H1 (cell line): ENCODE measurements at regions not wholly inside any gene's neighbourhood (a gene's known extent, or its start where the extent isn't known, plus 50 kb on each side); places are given as distances from the start of the nearest gene placed in this dataset.

Source experiments
- CTCF ChIA-PET: fragments of 300-600 bp; sonication (Branson Sonifier 250); formaldehyde crosslinking; loops from one replicate; lab custom pipeline; 2021; ENCODE audit not compliant: partially characterized antibody; lab: Charles Lee
- POLR2A ChIA-PET: fragments of 300-600 bp; sonication (Branson Sonifier 250); formaldehyde crosslinking; loops from one replicate; lab custom pipeline; 2021; ENCODE audit warnings: inconsistent platforms; ENCODE audit not compliant: partially characterized antibody; lab: Charles Lee
- DNase-seq, 2 experiments: peaks; one replicate each; pipeline versions ENCODE4 v3.0.0 to v3.0.0-alpha.2; 2010 to 2022; ENCODE audit warnings: low spot score in 2 of 2, low read depth in 1 of 2, mixed read lengths in 1 of 2
- FAIRE-seq: peaks from 2 replicates; lab custom pipeline; 2011; peaks lifted over from hg19 to GRCh38; lab: Jason Lieb, UNC
- H2AFZ ChIP-seq: 2 replicates; pipeline ENCODE4 v1.8.1; 2012; ENCODE audit warnings: low read length, inconsistent platforms
- H2AK5ac ChIP-seq: 2 replicates; pipeline ENCODE4 v1.6.1; 2013; ENCODE audit warnings: low read depth, low read length
- H2BK120ac ChIP-seq: replicated peaks from 2 replicates; pipeline ENCODE3; 2013; ENCODE audit warnings: low read depth, low read length, inconsistent platforms
- H2BK12ac ChIP-seq: 2 replicates; pipeline ENCODE4 v1.6.1; 2013; ENCODE audit warnings: low read depth, low read length
- H2BK15ac ChIP-seq: 2 replicates; pipeline ENCODE4 v1.6.1; 2013; ENCODE audit warnings: low read length
- H2BK20ac ChIP-seq: 2 replicates; pipeline ENCODE4 v1.6.1; 2013; ENCODE audit warnings: low read length
- H2BK5ac ChIP-seq: 2 replicates; pipeline ENCODE4 v1.6.1; 2013; ENCODE audit warnings: low read depth, low read length
- H3K14ac ChIP-seq: 2 replicates; pipeline ENCODE4 v1.6.1; 2013; ENCODE audit warnings: inconsistent platforms; ENCODE audit not compliant: insufficient read length
- H3K18ac ChIP-seq: 2 replicates; pipeline ENCODE4 v1.6.1; 2013; ENCODE audit warnings: low read length; ENCODE audit errors: extremely low read depth
- H3K23ac ChIP-seq: 2 replicates; pipeline ENCODE4 v1.6.1; 2013; ENCODE audit warnings: inconsistent platforms; ENCODE audit not compliant: insufficient read length
- H3K23me2 ChIP-seq: 2 replicates; pipeline ENCODE4 v1.6.1; 2013; ENCODE audit warnings: low read depth, low read length
- H3K27ac ChIP-seq: 2 replicates; pipeline ENCODE4 v1.6.1; 2011; ENCODE audit warnings: low read depth, low read length, inconsistent platforms
- H3K27me3 ChIP-seq, 4 experiments: replicated peaks in 1 of 4; 1 replicate in 1 of 4; 2 replicates in 3 of 4; pipeline versions ENCODE4 v1.6.1 to v1.8.1; 2011 to 2013; ENCODE audit warnings: low read length in 3 of 4, mild to moderate bottlenecking in 3 of 4, inconsistent platforms in 2 of 4, mixed read lengths in 2 of 4, moderate library complexity in 1 of 4; ENCODE audit not compliant: control insufficient read depth in 3 of 4, insufficient read depth in 3 of 4; ENCODE audit errors: extremely low read depth in 1 of 4
- H3K36me3 ChIP-seq, 4 experiments: 2 replicates each; pipeline versions ENCODE4 v1.6.1 to v1.8.1; 2011 to 2013; ENCODE audit warnings: mild to moderate bottlenecking in 4 of 4, low read length in 3 of 4, moderate library complexity in 2 of 4, control low read depth in 1 of 4, inconsistent platforms in 1 of 4; ENCODE audit not compliant: insufficient read depth in 4 of 4, control insufficient read depth in 2 of 4
- H3K4ac ChIP-seq: replicated peaks from 2 replicates; pipeline ENCODE3; 2013; ENCODE audit warnings: low read length, low read depth, mixed read lengths, inconsistent platforms; ENCODE audit not compliant: insufficient read length
- H3K4me1 ChIP-seq, 4 experiments: replicated peaks in 1 of 4; 1 replicate in 1 of 4; 2 replicates in 3 of 4; pipeline versions ENCODE4 v1.6.1 to v1.8.1; 2011 to 2013; ENCODE audit warnings: low read length in 3 of 4, inconsistent platforms in 2 of 4, mixed read lengths in 1 of 4; ENCODE audit not compliant: insufficient read depth in 4 of 4, control insufficient read depth in 3 of 4
- H3K4me2 ChIP-seq, 2 experiments: 2 replicates each; pipeline versions ENCODE4 v1.6.1 to v1.8.1; 2011 to 2013; ENCODE audit warnings: low read depth in 2 of 2, low read length in 2 of 2, control low read depth in 1 of 2, inconsistent platforms in 1 of 2, mild to moderate bottlenecking in 1 of 2; ENCODE audit not compliant: insufficient read depth in 1 of 2
- H3K4me3 ChIP-seq, 4 experiments: fragments of 200-600, 300-600 bp in 1 of 4; sonication (generic), shearing (Covaris generic), sonication (Bioruptor Twin) in 1 of 4; 2 replicates each; pipeline versions ENCODE4 v1.5.1 to v1.8.1; 2011 to 2016; ENCODE audit warnings: low read length in 4 of 4, low read depth in 3 of 4, control low read depth in 2 of 4, inconsistent platforms in 2 of 4, mild to moderate bottlenecking in 2 of 4, mixed read lengths in 1 of 4, moderate library complexity in 1 of 4; ENCODE audit not compliant: insufficient read depth in 2 of 4; ENCODE audit errors: extremely low read depth in 1 of 4
- H3K56ac ChIP-seq: replicated peaks from 2 replicates; pipeline ENCODE3; 2013; ENCODE audit warnings: low read depth, mild to moderate bottlenecking, mixed read lengths, low read length, inconsistent platforms; ENCODE audit not compliant: insufficient read length
- H3K79me1 ChIP-seq: 2 replicates; pipeline ENCODE4 v1.6.1; 2013; ENCODE audit warnings: low read depth, low read length, control low read depth
- H3K79me2 ChIP-seq, 2 experiments: 2 replicates each; pipeline versions ENCODE4 v1.6.1 to v1.8.1; 2012 to 2013; ENCODE audit warnings: low read length in 2 of 2, mild to moderate bottlenecking in 2 of 2, inconsistent platforms in 1 of 2; ENCODE audit not compliant: insufficient read depth in 2 of 2, control insufficient read depth in 1 of 2
- H3K9ac ChIP-seq, 4 experiments: replicated peaks in 1 of 4; 1 replicate in 1 of 4; 2 replicates in 3 of 4; pipeline versions ENCODE4 v1.6.1 to v1.8.1; 2011 to 2013; ENCODE audit warnings: low read depth in 3 of 4, low read length in 3 of 4, control low read depth in 2 of 4, mild to moderate bottlenecking in 2 of 4, moderate library complexity in 2 of 4, inconsistent platforms in 1 of 4; ENCODE audit errors: extremely low read depth in 1 of 4
- H3K9me3 ChIP-seq, 2 experiments: 2 replicates each; pipeline versions ENCODE4 v1.6.1 to v1.8.1; 2012 to 2013; ENCODE audit warnings: mild to moderate bottlenecking in 2 of 2, moderate library complexity in 2 of 2, control low read depth in 1 of 2, inconsistent platforms in 1 of 2, low read depth in 1 of 2, low read length in 1 of 2, mixed read lengths in 1 of 2; ENCODE audit not compliant: insufficient read depth in 2 of 2
- H4K20me1 ChIP-seq, 2 experiments: replicated peaks in 1 of 2; 2 replicates each; pipeline versions ENCODE3 to v1.8.1; 2011 to 2013; ENCODE audit warnings: inconsistent platforms in 2 of 2, low read length in 2 of 2, mild to moderate bottlenecking in 1 of 2; ENCODE audit not compliant: insufficient read depth in 2 of 2, control insufficient read depth in 1 of 2
- H4K5ac ChIP-seq: 2 replicates; pipeline ENCODE4 v1.6.1; 2013; ENCODE audit warnings: low read length, low read depth, mixed read lengths, inconsistent platforms; ENCODE audit not compliant: insufficient read length
- H4K8ac ChIP-seq: 2 replicates; pipeline ENCODE4 v1.8.0; 2013; ENCODE audit warnings: mild to moderate bottlenecking, moderate library complexity, low read length, inconsistent platforms; ENCODE audit not compliant: insufficient read depth; ENCODE audit errors: extremely low read depth
- H4K91ac ChIP-seq: replicated peaks from 2 replicates; pipeline ENCODE3; 2013; ENCODE audit warnings: low read length, mixed read lengths, inconsistent platforms; ENCODE audit not compliant: insufficient read length
- BRCA1 ChIP-seq: IDR thresholded peaks from 2 replicates; pipeline ENCODE4 v1.6.1; 2012; ENCODE audit warnings: low read depth, low read length, improper control_type of control experiment
- CHD1 ChIP-seq: IDR thresholded peaks from 2 replicates; pipeline ENCODE4 v1.6.1; 2012; ENCODE audit warnings: low read depth, low read length, improper control_type of control experiment
- CTBP2 ChIP-seq: IDR thresholded peaks from 2 replicates; pipeline ENCODE4 v1.7.0; 2011; ENCODE audit warnings: borderline replicate concordance, mild to moderate bottlenecking, moderate library complexity, mixed read lengths, low read length; ENCODE audit not compliant: insufficient read depth, insufficient read length
- EGR1 ChIP-seq: IDR thresholded peaks from 2 replicates; pipeline ENCODE4 v1.6.1; 2011; ENCODE audit warnings: low read depth, low read length, borderline replicate concordance
- EZH2 ChIP-seq: fragments of 200-600 bp; sonication (generic); IDR thresholded peaks from 2 replicates; pipeline ENCODE4 v1.7.1; 2012; ENCODE audit warnings: low read depth, mild to moderate bottlenecking, moderate library complexity, low read length, inconsistent platforms; ENCODE audit not compliant: severe bottlenecking
- POLR2AphosphoS5 ChIP-seq: IDR thresholded peaks from 2 replicates; pipeline ENCODE4 v1.6.1; 2011; ENCODE audit warnings: low read depth, low read length
- RXRA ChIP-seq: IDR thresholded peaks from 2 replicates; pipeline ENCODE4 v1.6.1; 2011; ENCODE audit warnings: low read depth, mild to moderate bottlenecking, low read length, moderate library complexity; ENCODE audit not compliant: insufficient read depth
- SP2 ChIP-seq: IDR thresholded peaks from 2 replicates; pipeline ENCODE4 v1.6.1; 2012; ENCODE audit warnings: mild to moderate bottlenecking, low read length, inconsistent platforms
- WGBS, 2 experiments: shearing (Covaris generic) in 1 of 2; methylation state at CpG; one replicate each; pipeline versions ENCODE4 v1.1.6 to v1.1.7; 2013 to 2015; ENCODE audit warnings: low lambda C conversion rate in 2 of 2, mixed read lengths in 2 of 2, inconsistent platforms in 1 of 2, low coverage in 1 of 2, missing lambda C conversion rate in 1 of 2; ENCODE audit not compliant: insufficient replicate concordance in 2 of 2, insufficient coverage in 1 of 2, insufficient read length in 1 of 2; ENCODE audit errors: extremely low coverage in 1 of 2, missing lambda C conversion rate in 1 of 2; 5-methylcytosine and 5-hydroxymethylcytosine counted together

DNA sequence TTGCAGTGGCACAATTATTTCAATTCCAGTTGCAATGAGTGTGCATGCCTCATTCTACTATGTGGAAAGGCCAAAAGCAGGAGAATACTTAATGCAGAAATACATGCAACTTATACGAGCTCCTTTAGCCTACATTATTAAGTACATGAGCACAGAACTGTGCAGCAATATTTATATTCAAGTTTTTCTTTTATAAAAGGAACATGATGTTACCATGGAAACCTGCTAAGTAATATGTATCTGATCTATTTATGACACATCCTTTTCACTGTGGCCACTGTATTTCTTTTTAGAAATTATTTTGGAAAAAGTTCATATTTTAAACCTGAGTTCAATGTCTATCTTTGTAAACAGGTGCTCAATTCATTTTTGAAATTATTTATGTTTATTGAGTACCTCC is 88.9 kb downstream of the ELAPOR2 start:
- peaks cover 0 to 8% of the 10 kb centered on the region in 2 experiments for H4K20me1 ChIP-seq
- ChIA-PET POLR2A (interaction anchor here (1.7 kb wide), 1 partner anchor 11 kb away, joined by 4 read pairs; no protein-coding TSS in a partner anchor), CTCF (interaction anchor here (0.7 to 3.1 kb wide), 4 partner anchors 20 to 99 kb away, joined by 3 to 7 read pairs (median 4); no protein-coding TSS in a partner anchor)
- no peak overlapping the region for H2BK5ac ChIP-seq
- H3K23me2 ChIP-seq = no peaks in the 10 kb centered on the region; the same call in 1 of the 2 replicates
- H3K79me2 ChIP-seq = peaks cover 3 to 79% of the 10 kb centered on the region in 2 experiments; a peak in 3 of 4 replicates
- no peaks in the 10 kb centered on the region for H3K27me3 ChIP-seq
- no peak overlapping the region for H3K14ac ChIP-seq
- no peak overlapping the region for H3K4ac ChIP-seq
- no peak overlapping the region for H2BK12ac ChIP-seq
- H3K4me2 ChIP-seq = no peak overlapping the region
- FAIRE-seq (no peak), DNase-seq (no peak)
- H3K36me3 ChIP-seq = no peaks in the 10 kb centered on the region
- no peak overlapping the region for H3K23ac ChIP-seq
- H3K27ac ChIP-seq = no peak overlapping the region
- no peak overlapping the region for H3K9ac ChIP-seq
- no peak overlapping the region for H3K56ac ChIP-seq
- H2BK20ac ChIP-seq = no peak overlapping the region
- no peak overlapping the region for H4K8ac ChIP-seq
- H4K5ac ChIP-seq = no peak overlapping the region
- WGBS, 2 experiments = 100% methylated on average over 1 of the region's 1 CpG; no CpG with 5 or more reads in 1 of the 2 experiments
- no peaks in the 10 kb centered on the region for H3K9me3 ChIP-seq
- no peak overlapping the region for H2BK120ac ChIP-seq
- no peak overlapping the region for H3K18ac ChIP-seq
- no peak overlapping the region for H4K91ac ChIP-seq
- H3K4me1 ChIP-seq = peaks cover 0 to 10% (median 2%) of the 10 kb centered on the region in 4 experiments; a peak in 5 of 7 replicates
- H2AK5ac ChIP-seq = no peak overlapping the region
- peaks cover 4% of the 10 kb centered on the region; the same call in 1 of the 2 replicates for H3K79me1 ChIP-seq
- H2AFZ ChIP-seq = no peak overlapping the region
- TF ChIP-seq EZH2 (no peak), RXRA (no peak), CHD1 (no peak), EGR1 (no peak), SP2 (no peak), POLR2AphosphoS5 (no peak), CTBP2 (no peak), BRCA1 (no peak)
- TF ChIP-seq, all 59 proteins: peak for 0
- Histone ChIP-seq H3K4me3 (no peak overlapping the region), H2BK15ac (no peak overlapping the region)
